Natural killer cell treated with Interleukin-12 subunit alpha and Interleukin-12 subunit beta and Interleukin-15 and Interleukin-18, amount 100 ng/mL, for 72 hours (primary cell): ENCODE measurements at regions not wholly inside any gene's neighbourhood (a gene's known extent, or its start where the extent isn't known, plus 50 kb on each side); places are given as distances from the start of the nearest gene placed in this dataset.

Experiments
- ATAC-seq, 2 donors: fragments of 150-1000 bp; cut with Tn5 transposase in 1 of 2; sonication (Bioruptor Pico), chemical (Tn5 transposase) in 1 of 2; 2 replicates each; pipeline ENCODE4 v1.10.0; 2021
- DNase-seq: peaks from one replicate; pipeline ENCODE4 v3.0.0; 2022; ENCODE audit warnings: low spot score
- H3K27ac Mint-ChIP-seq, 2 donors: 1 replicate in 1 of 2; 2 replicates in 1 of 2; pipeline ENCODE4 v1.8.0; 2022; ENCODE audit warnings: mixed read lengths in 2 of 2, mild to moderate bottlenecking in 1 of 2, moderate library complexity in 1 of 2
- H3K27me3 Mint-ChIP-seq, 2 donors: 1 replicate in 1 of 2; 2 replicates in 1 of 2; pipeline ENCODE4 v1.8.0; 2022; ENCODE audit warnings: mixed read lengths in 2 of 2
- H3K36me3 Mint-ChIP-seq: one replicate; pipeline ENCODE4 v1.8.0; 2022; ENCODE audit warnings: mixed read lengths
- H3K4me1 Mint-ChIP-seq, 2 donors: 1 replicate in 1 of 2; 2 replicates in 1 of 2; pipeline ENCODE4 v1.8.0; 2022; ENCODE audit warnings: low read depth in 2 of 2, mixed read lengths in 2 of 2, mild to moderate bottlenecking in 1 of 2
- H3K4me3 Mint-ChIP-seq: one replicate; pipeline ENCODE4 v1.8.0; 2022; ENCODE audit warnings: mixed read lengths
- H3K9me3 Mint-ChIP-seq: 2 replicates; pipeline ENCODE4 v1.8.0; 2022; ENCODE audit warnings: mixed read lengths

DNA sequence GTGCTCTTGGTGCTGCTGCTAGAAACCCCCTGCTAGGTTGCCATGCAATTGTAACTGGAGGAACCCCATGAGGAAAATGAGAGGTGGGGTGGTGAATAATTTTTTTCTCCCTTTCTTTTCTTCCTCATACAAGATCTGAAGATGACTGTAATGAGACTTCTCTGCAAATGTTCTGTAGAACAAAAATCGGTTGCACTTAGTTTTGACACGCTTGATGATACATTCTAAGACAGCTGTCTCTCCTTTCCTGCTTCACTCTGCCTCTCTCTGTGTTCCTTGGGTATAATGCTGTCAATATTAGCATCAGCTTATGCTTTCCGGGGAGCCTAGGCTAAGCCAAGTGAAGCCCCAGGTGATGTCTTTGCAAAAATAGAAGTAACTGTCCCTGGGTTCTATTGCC is 721.5 kb downstream of the POM121L12 start:
- H3K9me3 Mint-ChIP-seq, result peaks cover 7% of the 10 kb centered on the region
- no peaks in the 10 kb centered on the region for H3K36me3 Mint-ChIP-seq
- H3K4me3 Mint-ChIP-seq, result no peak overlapping the region
- ATAC-seq, result no peak
- DNase-seq, result no peak
- no peaks in the 10 kb centered on the region for H3K27me3 Mint-ChIP-seq
- no peaks in the 10 kb centered on the region for H3K4me1 Mint-ChIP-seq
- no peak overlapping the region for H3K27ac Mint-ChIP-seq

DNA sequence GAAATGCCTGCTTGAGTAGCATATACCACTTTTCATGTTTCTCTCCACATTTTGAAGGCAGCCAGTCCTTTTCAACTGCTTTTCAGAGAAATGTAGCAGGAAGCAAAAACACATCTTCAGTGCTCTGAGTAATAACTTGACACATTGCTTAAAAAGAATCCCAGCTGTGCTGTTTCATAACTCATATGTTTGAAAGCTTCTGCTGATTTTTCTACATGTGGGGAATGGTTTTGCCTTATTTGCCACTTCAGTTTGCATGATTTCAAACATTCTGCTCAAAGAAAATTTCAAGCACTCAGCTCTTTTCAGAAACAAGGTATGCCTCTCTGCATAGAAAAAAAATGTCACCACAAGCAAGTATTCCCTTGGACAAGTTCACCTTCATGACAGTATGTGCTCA is 732.8 kb downstream of the POM121L12 start:
- Mint-ChIP-seq H3K36me3 (peaks cover 21% of the 10 kb centered on the region), H3K9me3 (peaks cover 35% of the 10 kb centered on the region), H3K4me3 (no peak overlapping the region), H3K4me1 (no peaks in the 10 kb centered on the region), H3K27ac (no peak overlapping the region), H3K27me3 (no peaks in the 10 kb centered on the region)
- DNase-seq (no peak), ATAC-seq (no peak)

DNA sequence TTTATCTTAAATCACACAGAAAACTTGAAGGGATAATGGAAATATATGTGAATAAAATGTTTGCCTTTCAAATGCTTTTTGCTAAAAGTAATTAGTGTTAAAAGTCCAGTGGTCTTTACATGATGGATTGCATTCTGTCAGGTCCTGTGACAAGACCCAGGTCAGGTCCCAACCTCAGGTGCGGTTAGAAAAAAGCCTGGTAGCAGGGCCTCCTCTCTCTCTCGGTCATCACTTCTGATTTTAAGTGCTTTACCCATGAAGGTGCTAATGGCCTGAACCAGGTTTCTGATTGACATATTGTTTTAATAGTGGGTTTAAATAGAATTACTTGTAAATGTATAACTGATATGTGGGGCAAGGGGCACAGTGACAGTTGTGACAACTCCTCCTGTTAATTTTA is 736.3 kb downstream of the POM121L12 start:
- ATAC-seq, result no peak
- Mint-ChIP-seq H3K9me3 (peaks cover 24% of the 10 kb centered on the region), H3K4me3 (no peak overlapping the region), H3K36me3 (peaks cover 14% of the 10 kb centered on the region), H3K4me1 (no peaks in the 10 kb centered on the region), H3K27me3 (no peaks in the 10 kb centered on the region), H3K27ac (no peak overlapping the region)
- no peak for DNase-seq

DNA sequence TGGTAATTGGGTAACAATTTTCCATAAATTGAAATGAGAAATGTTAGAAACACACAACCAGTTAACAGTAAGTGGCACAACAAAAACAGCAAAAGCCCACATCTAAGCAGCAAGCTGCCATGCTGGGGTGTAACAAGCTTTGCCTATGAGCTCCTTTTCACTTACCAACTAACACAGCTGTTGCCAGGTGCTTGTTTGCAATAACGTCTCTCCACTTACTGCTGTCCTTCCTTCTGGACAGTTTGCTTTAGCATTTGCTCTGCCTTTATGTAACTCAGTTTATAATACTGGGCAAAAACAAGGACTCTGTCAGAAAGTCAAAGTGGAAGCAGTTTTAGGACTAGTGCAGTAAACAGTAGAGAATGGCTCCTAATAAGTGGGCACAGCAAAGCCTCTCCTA is 740.9 kb downstream of the POM121L12 start:
- H3K9me3 Mint-ChIP-seq, result peaks cover 13% of the 10 kb centered on the region
- DNase-seq, result no peak
- H3K36me3 Mint-ChIP-seq, result no peaks in the 10 kb centered on the region
- H3K27me3 Mint-ChIP-seq, result no peaks in the 10 kb centered on the region
- H3K27ac Mint-ChIP-seq, result no peak overlapping the region
- no peak for ATAC-seq
- H3K4me3 Mint-ChIP-seq, result no peak overlapping the region
- no peaks in the 10 kb centered on the region for H3K4me1 Mint-ChIP-seq

- ATAC-seq (no peak), DNase-seq (no peak)
- Mint-ChIP-seq H3K4me1 (no peaks in the 10 kb centered on the region), H3K27ac (no peak overlapping the region), H3K4me3 (no peak overlapping the region), H3K36me3 (peaks cover 5% of the 10 kb centered on the region), H3K27me3 (no peaks in the 10 kb centered on the region), H3K9me3 (peaks cover 9% of the 10 kb centered on the region)
Measured at GRCh38 chr7:53789741-53790140, 752.4 kb upstream of the VSTM2A start.

DNA sequence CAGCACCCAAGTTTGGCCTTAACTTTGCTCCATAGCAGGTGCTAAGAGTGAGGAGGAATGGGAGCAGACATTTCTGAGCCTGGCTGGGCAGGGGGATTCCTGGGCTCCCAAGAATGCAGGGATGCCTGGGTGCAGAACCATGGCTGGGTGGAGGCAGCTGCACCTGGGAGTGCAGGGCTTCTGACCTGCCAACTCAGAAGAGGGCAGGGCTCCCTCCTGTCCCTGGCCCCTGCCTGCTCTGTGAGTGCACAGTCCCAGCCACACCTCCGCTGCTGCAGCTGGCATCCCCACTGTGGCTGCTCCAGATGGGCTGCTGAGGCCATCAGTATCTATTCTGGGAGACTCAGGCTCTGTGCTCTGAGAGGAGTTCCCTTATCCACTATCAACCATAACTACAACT is 747.4 kb upstream of the VSTM2A start:
- peaks cover 9% of the 10 kb centered on the region for H3K36me3 Mint-ChIP-seq
- H3K4me3 Mint-ChIP-seq, result no peak overlapping the region
- H3K4me1 Mint-ChIP-seq, result no peaks in the 10 kb centered on the region
- ATAC-seq (no peak), DNase-seq (no peak)
- no peaks in the 10 kb centered on the region for H3K27me3 Mint-ChIP-seq
- H3K9me3 Mint-ChIP-seq, result peaks cover 16% of the 10 kb centered on the region
- H3K27ac Mint-ChIP-seq, result no peak overlapping the region

DNA sequence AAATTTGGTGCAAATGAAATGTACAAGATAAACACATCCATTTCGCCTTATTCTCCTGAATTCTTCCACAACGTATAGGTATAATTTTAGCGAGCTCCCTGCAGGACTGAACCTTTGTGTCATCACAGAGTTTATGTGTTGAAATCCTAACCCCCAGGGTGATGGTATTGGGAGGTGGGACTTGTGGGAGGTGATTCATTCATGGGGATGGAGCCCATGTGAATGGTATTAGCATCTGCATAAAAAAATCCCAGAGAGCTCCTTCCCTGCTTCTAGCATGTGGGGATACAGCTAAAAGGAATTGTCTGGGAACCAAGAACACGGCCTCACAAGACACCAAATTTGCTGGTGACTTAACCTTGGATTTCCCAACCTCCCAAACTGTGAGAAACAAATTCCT is 741.4 kb upstream of the VSTM2A start:
- Mint-ChIP-seq H3K27ac (no peak overlapping the region), H3K4me3 (no peak overlapping the region), H3K27me3 (no peaks in the 10 kb centered on the region), H3K9me3 (peaks cover 12% of the 10 kb centered on the region), H3K4me1 (no peaks in the 10 kb centered on the region), H3K36me3 (peaks cover 2% of the 10 kb centered on the region)
- ATAC-seq, result no peak
- no peak for DNase-seq

- peaks cover 7% of the 10 kb centered on the region for H3K9me3 Mint-ChIP-seq
- DNase-seq (no peak), ATAC-seq (no peak)
- no peaks in the 10 kb centered on the region for H3K27me3 Mint-ChIP-seq
- H3K4me3 Mint-ChIP-seq, result no peak overlapping the region
- no peak overlapping the region for H3K27ac Mint-ChIP-seq
- H3K4me1 Mint-ChIP-seq, result no peaks in the 10 kb centered on the region
- H3K36me3 Mint-ChIP-seq, result peaks cover 4% of the 10 kb centered on the region
Measured at GRCh38 chr7:53806119-53806518, 736.1 kb upstream of the VSTM2A start.

DNA sequence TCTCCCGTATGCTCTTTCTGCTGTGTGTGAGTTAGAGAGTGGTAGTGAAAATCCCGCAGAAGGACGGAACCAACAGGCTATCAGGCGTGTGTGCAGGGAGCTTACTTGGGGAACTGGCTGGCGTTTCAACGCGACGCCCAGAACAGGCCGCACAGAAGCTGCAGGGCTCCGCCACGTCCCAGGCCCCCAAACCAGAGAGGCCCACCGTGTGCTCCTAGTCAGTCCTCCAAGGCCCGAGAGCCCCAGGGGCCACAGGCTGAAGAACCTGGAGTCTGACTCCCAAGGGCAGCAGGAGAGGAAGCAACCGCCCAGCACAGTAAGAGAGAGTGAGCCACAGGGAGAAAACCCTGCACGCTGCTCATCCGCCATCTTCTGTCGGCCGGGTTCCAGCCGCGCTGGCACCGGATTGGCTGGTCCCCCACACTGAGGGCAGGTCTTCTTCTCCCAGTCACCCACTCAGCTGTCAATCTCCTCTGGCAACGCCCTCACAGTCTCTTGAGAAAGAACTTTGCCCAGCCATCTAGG is 730.6 kb upstream of the VSTM2A start:
- Mint-ChIP-seq H3K27ac (no peak overlapping the region), H3K9me3 (peaks cover 11% of the 10 kb centered on the region), H3K27me3 (no peaks in the 10 kb centered on the region), H3K4me3 (no peak overlapping the region), H3K4me1 (no peaks in the 10 kb centered on the region), H3K36me3 (peaks cover 2% of the 10 kb centered on the region)
- ATAC-seq (peak; percentile 36 to 75), DNase-seq (no peak)

- Mint-ChIP-seq H3K36me3 (peaks cover 6% of the 10 kb centered on the region), H3K27ac (no peak overlapping the region), H3K4me3 (no peak overlapping the region), H3K4me1 (no peaks in the 10 kb centered on the region), H3K27me3 (no peaks in the 10 kb centered on the region), H3K9me3 (peaks cover 15% of the 10 kb centered on the region)
- DNase-seq, result no peak
- ATAC-seq, result no peak
Measured at GRCh38 chr7:53812135-53812534, 730.0 kb upstream of the VSTM2A start.

DNA sequence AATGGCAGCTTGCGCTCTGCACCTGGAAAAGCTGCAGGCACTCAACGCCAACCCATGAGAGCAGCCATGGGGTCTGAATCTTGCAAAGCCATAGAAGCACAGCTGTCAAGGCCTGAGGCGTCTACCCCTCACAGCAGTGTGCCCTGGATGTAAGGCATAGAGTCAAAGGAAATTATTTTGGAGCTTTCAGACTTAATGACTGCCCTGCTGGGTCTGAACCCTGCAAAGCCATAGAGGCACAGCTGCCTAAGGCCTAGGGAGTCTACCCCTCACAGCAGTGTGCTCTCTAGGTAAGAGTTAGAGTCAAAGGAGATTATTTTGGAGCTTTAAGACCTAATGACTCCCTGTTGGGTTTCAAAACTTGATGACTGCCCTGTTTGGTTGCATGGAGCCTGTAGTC is 706.9 kb upstream of the VSTM2A start:
- Mint-ChIP-seq H3K27ac (no peak overlapping the region), H3K9me3 (peaks cover 27% of the 10 kb centered on the region), H3K36me3 (peaks cover 8% of the 10 kb centered on the region), H3K4me3 (no peak overlapping the region), H3K27me3 (no peaks in the 10 kb centered on the region), H3K4me1 (no peaks in the 10 kb centered on the region)
- ATAC-seq, result no peak
- DNase-seq, result no peak

DNA sequence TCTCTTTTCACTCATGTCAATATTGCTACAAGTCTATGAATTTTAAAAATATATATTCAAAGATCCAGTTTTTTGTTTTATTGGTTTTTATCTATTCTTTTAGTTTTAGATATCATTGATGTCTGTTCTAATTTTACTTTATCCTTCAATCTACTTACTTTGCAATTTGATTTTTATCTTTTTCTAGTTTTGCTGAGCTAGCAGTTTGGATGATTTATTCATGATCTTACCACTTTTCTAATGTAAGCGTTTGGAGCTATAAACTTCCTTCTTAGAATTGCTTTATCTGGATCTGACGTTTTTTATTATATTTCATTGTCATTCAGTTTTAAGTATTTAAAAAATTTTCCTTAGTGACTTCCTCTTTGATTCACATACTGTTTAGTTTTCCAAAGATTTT is 664.5 kb upstream of the VSTM2A start:
- no peak overlapping the region for H3K4me3 Mint-ChIP-seq
- no peak overlapping the region for H3K27ac Mint-ChIP-seq
- H3K9me3 Mint-ChIP-seq, result peaks cover 28% of the 10 kb centered on the region
- H3K36me3 Mint-ChIP-seq, result peaks cover 8% of the 10 kb centered on the region
- DNase-seq (no peak), ATAC-seq (no peak)
- H3K4me1 Mint-ChIP-seq, result no peaks in the 10 kb centered on the region
- no peaks in the 10 kb centered on the region for H3K27me3 Mint-ChIP-seq

DNA sequence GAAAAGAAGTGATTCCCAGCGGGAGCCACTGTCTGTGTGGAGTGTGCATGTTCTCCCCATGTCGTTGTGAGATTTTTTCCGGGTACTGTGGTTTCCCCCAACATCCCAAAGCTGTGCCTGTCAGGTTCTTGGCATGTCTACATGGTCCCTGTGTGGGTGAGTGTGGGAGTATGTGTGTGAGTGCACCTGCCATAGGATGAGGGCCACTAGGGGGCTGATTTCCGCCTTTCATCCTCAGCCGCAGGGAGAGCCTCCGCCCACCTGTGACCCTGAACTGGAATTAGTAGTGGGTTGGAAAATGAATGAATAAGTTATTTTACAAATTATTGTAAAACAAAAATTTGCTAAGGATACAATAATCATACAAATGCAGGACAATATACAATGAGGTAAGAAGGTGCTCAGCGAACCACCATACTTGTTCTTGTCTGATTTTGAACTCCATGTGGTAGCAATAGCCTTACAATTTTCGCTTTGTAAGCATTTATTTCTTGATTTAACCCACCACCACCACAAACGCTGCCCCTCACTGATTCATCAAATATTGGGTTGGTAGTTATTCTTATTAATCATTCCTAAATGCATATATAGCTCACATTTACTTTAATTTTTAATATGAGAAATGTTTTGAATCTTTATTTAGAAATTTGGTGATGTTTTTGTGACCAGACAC is 641.2 kb upstream of the VSTM2A start:
- Mint-ChIP-seq H3K27me3 (no peaks in the 10 kb centered on the region), H3K9me3 (peaks cover 33% of the 10 kb centered on the region), H3K27ac (no peak overlapping the region), H3K4me3 (no peak overlapping the region), H3K36me3 (peaks cover 14% of the 10 kb centered on the region), H3K4me1 (no peaks in the 10 kb centered on the region)
- no peak for DNase-seq
- ATAC-seq, result no peak

GRCh38 chr7:53904355-53904754 is 637.8 kb upstream of the VSTM2A start:
- DNase-seq (no peak), ATAC-seq (no peak)
- Mint-ChIP-seq H3K36me3 (peaks cover 26% of the 10 kb centered on the region), H3K9me3 (peaks cover 30% of the 10 kb centered on the region), H3K27me3 (no peaks in the 10 kb centered on the region), H3K4me1 (no peaks in the 10 kb centered on the region), H3K27ac (no peak overlapping the region), H3K4me3 (no peak overlapping the region)

DNA sequence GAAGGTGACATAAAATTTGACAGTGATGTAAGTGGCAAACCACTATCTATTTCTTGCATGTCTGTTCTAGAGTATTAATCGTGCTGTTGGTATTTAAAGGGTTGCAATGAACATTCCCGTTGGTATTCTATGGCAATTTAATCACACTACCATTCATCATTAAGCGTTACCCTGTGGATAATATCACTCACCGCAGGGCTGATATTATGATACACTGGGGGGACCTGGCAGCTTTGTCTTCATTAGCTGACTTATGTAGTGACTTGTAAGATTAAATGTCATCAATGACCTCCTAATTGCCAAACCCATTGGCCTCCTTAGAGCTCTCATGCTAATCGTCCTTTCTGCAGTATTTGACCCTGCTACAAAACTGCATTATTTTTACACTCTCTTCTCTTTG is 624.5 kb upstream of the VSTM2A start:
- no peaks in the 10 kb centered on the region for H3K4me1 Mint-ChIP-seq
- H3K27me3 Mint-ChIP-seq, result no peaks in the 10 kb centered on the region
- H3K27ac Mint-ChIP-seq, result no peak overlapping the region
- H3K4me3 Mint-ChIP-seq, result no peak overlapping the region
- H3K36me3 Mint-ChIP-seq, result peaks cover 6% of the 10 kb centered on the region
- ATAC-seq (no peak), DNase-seq (no peak)
- H3K9me3 Mint-ChIP-seq, result peaks cover 22% of the 10 kb centered on the region
